ENCODE measurements at regions not wholly inside any gene's neighbourhood (a gene's known extent, or its start where the extent isn't known, plus 50 kb on each side); places are given as distances from the start of the nearest gene placed in this dataset.

GRCh38 chr3:177350121-177350520 lies 152.8 kb upstream of the TBL1XR1 start:
- no peak for DNase-seq
- no peaks in the 10 kb centered on the region for H3K36me3 ChIP-seq (ENCODE audit: low read depth)
- H3K4me1 ChIP-seq (replicated peaks; ENCODE audit: insufficient read depth) = peaks cover 23% of the 10 kb centered on the region
- no peak overlapping the region for H3K4me3 ChIP-seq
- no peak overlapping the region for H2AFZ ChIP-seq
- POLR2A ChIA-PET (ENCODE audit: unreplicated experiment) = interaction anchor here (0.6 kb wide), 1 partner anchor 127 kb away, joined by 6 read pairs; no protein-coding TSS in a partner anchor
- H3K9me2 ChIP-seq (ENCODE audit: insufficient read depth) = 0 out of 2 replicates have a peak, but pooled peaks cover 2% of the 10 kb centered on the region
- TF ChIP-seq CTCF (conservative IDR thresholded peaks at IDR 0.05) (no peak), EZH2 (IDR thresholded peaks at IDR 0.05; ENCODE audit: low read depth) (no peak)
- CTCF ChIA-PET = no interaction called here
- H3K9me3 ChIP-seq (ENCODE audit: insufficient read depth, low read depth) = peaks cover 5% of the 10 kb centered on the region; the same call in 1 of the 2 replicates
- no peaks in the 10 kb centered on the region for H4K20me1 ChIP-seq (ENCODE audit: insufficient read depth)
- H3F3A ChIP-seq (ENCODE audit: insufficient read depth, low read depth) = peaks cover 10% of the 10 kb centered on the region; the same call in 1 of the 2 replicates
- no peak overlapping the region for H3K4me2 ChIP-seq
- BruUV-seq (replicated peaks) = no TSS peak
- no peaks in the 10 kb centered on the region for H3K79me2 ChIP-seq (ENCODE audit: low read depth)
- no peaks in the 10 kb centered on the region for H3K27me3 ChIP-seq (ENCODE audit: insufficient read depth, low read depth)
- H3K27ac ChIP-seq = no peak overlapping the region
- intact Hi-C loops (cut with micrococcal nuclease; ENCODE audit: unreplicated experiment) = loop anchor here (10.0 kb wide), 1 partner anchor 385 kb away; no protein-coding TSS in a partner anchor

- H3K4me3 ChIP-seq = no peak overlapping the region
- H3K4me1 ChIP-seq (replicated peaks; ENCODE audit: insufficient read depth) = peaks cover 23% of the 10 kb centered on the region
- H3K4me2 ChIP-seq = no peak overlapping the region
- ChIA-PET CTCF (no interaction called here), POLR2A (ENCODE audit: unreplicated experiment) (no interaction called here)
- 0 out of 2 replicates have a peak, but pooled peaks cover 2% of the 10 kb centered on the region for H3K9me2 ChIP-seq (ENCODE audit: insufficient read depth)
- BruUV-seq (replicated peaks) = no TSS peak
- no peaks in the 10 kb centered on the region for H4K20me1 ChIP-seq (ENCODE audit: insufficient read depth)
- peaks cover 8% of the 10 kb centered on the region; the same call in 1 of the 2 replicates for H3F3A ChIP-seq (ENCODE audit: insufficient read depth, low read depth)
- H3K27me3 ChIP-seq (ENCODE audit: insufficient read depth, low read depth) = no peaks in the 10 kb centered on the region
- no peak for TF ChIP-seq CTCF (conservative IDR thresholded peaks at IDR 0.05)
- no peak for TF ChIP-seq EZH2 (IDR thresholded peaks at IDR 0.05; ENCODE audit: low read depth)
- H3K27ac ChIP-seq = no peak overlapping the region
- H2AFZ ChIP-seq = no peak overlapping the region
- H3K79me2 ChIP-seq (ENCODE audit: low read depth) = no peaks in the 10 kb centered on the region
- intact Hi-C loops (cut with micrococcal nuclease; ENCODE audit: unreplicated experiment) = loop anchor here (10.0 kb wide), 1 partner anchor 386 kb away; no protein-coding TSS in a partner anchor
- DNase-seq = no peak
- H3K36me3 ChIP-seq (ENCODE audit: low read depth) = no peaks in the 10 kb centered on the region
- H3K9me3 ChIP-seq (ENCODE audit: insufficient read depth, low read depth) = peaks cover 4% of the 10 kb centered on the region; the same call in 1 of the 2 replicates
Observed at GRCh38 chr3:177351206-177351605, 153.9 kb upstream of the TBL1XR1 start.

- H3K4me2 ChIP-seq = no peak overlapping the region
- no peaks in the 10 kb centered on the region for H4K20me1 ChIP-seq (ENCODE audit: insufficient read depth)
- DNase-seq = no peak
- H3K4me1 ChIP-seq (replicated peaks; ENCODE audit: insufficient read depth) = peaks cover 24% of the 10 kb centered on the region
- H3K79me2 ChIP-seq (ENCODE audit: low read depth) = no peaks in the 10 kb centered on the region
- H3K4me3 ChIP-seq = no peak overlapping the region
- H3K36me3 ChIP-seq (ENCODE audit: low read depth) = no peaks in the 10 kb centered on the region
- TF ChIP-seq CTCF (conservative IDR thresholded peaks at IDR 0.05) = no peak
- TF ChIP-seq EZH2 (IDR thresholded peaks at IDR 0.05; ENCODE audit: low read depth) = no peak
- intact Hi-C loops (cut with micrococcal nuclease; ENCODE audit: unreplicated experiment) = loop anchor here (10.0 kb wide), 1 partner anchor 387 kb away; no protein-coding TSS in a partner anchor
- no peaks in the 10 kb centered on the region; the same call in 1 of the 2 replicates for H3K9me3 ChIP-seq (ENCODE audit: insufficient read depth, low read depth)
- POLR2A ChIA-PET (ENCODE audit: unreplicated experiment) = no interaction called here
- CTCF ChIA-PET = no interaction called here
- peaks cover 13% of the 10 kb centered on the region for H3F3A ChIP-seq (ENCODE audit: insufficient read depth, low read depth)
- no peak overlapping the region for H2AFZ ChIP-seq
- H3K27ac ChIP-seq = no peak overlapping the region
- H3K9me2 ChIP-seq (ENCODE audit: insufficient read depth) = 0 out of 2 replicates have a peak, but pooled peaks cover 2% of the 10 kb centered on the region
- no peaks in the 10 kb centered on the region for H3K27me3 ChIP-seq (ENCODE audit: insufficient read depth, low read depth)
- BruUV-seq (replicated peaks) = no TSS peak
Observed at GRCh38 chr3:177351757-177352158, 154.5 kb upstream of the TBL1XR1 start.

Measured in PC-9 (cell line).